A549 (cell line): ENCODE measurements at regions not wholly inside any gene's neighbourhood (a gene's known extent, or its start where the extent isn't known, plus 50 kb on each side); places are given as distances from the start of the nearest gene placed in this dataset.

Experiments
- ATAC-seq, 2 experiments: fragments of 200-7000 bp in 1 of 2; fragments of >200 bp in 1 of 2; cut with Nextera tagmentation in 1 of 2; cut with Tn5 transposase in 1 of 2; 3 replicates each; pipeline versions ENCODE4 v1.8.0 to v1.9.1; 2018 to 2020; ENCODE audit warnings: mild to moderate bottlenecking in 1 of 2, moderate library complexity in 1 of 2
- CTCF ChIA-PET: fragments of 300-600 bp; sonication (Branson Sonifier 250); formaldehyde crosslinking; extraction: SDS; loops from one replicate; lab custom pipeline; 2021; ENCODE audit warnings: antibody characterized with exemption, inconsistent platforms; lab: Yijun Ruan, JAX
- POLR2A ChIA-PET: fragments of 350-600 bp; formaldehyde crosslinking; extraction: SDS; loops from one replicate; lab custom pipeline; 2021; ENCODE audit warnings: antibody characterized with exemption, inconsistent platforms; lab: Yijun Ruan, JAX
- DNase-seq, 2 experiments: peaks; one replicate each; pipeline versions ENCODE4 v3.0.0 to v3.0.0-alpha.2; 2011 to 2016; ENCODE audit warnings: low read depth in 1 of 2, low spot score in 1 of 2
- FAIRE-seq: peaks from 2 replicates; lab custom pipeline; 2011; peaks lifted over from hg19 to GRCh38; lab: Jason Lieb, UNC
- H3K27ac ChIP-seq, 2 experiments: fragments of >200 bp; sonication (Bioruptor Twin); formaldehyde crosslinking; 3 replicates each; pipeline ENCODE4 v1.5.1; 2016 to 2017
- H3K4me1 ChIP-seq: fragments of >200 bp; sonication (Bioruptor Twin); formaldehyde crosslinking; 3 replicates; pipeline ENCODE4 v1.6.1; 2016
- H3K4me2 ChIP-seq: fragments of >200 bp; sonication (Bioruptor Twin); formaldehyde crosslinking; 3 replicates; pipeline ENCODE4 v1.6.1; 2016
- H3K4me3 ChIP-seq: fragments of >200 bp; sonication (Bioruptor Twin); formaldehyde crosslinking; 3 replicates; pipeline ENCODE4 v1.5.1; 2016
- H3K9me3 ChIP-seq: fragments of >200 bp; sonication (Bioruptor Twin); formaldehyde crosslinking; 3 replicates; pipeline ENCODE4 v1.6.1; 2016
- ATOH8 ChIP-seq: fragments of 250-450 bp; sonication (Bioruptor Pico); IDR thresholded peaks from 2 replicates; pipeline ENCODE4 v1.5.0; 2020; ENCODE audit warnings: low read depth, mild to moderate bottlenecking, moderate library complexity
- BCL3 ChIP-seq: fragments of >200 bp; sonication (Bioruptor Twin); formaldehyde crosslinking; IDR thresholded peaks from 3 replicates; pipeline ENCODE4 v1.6.1; 2016
- BHLHE40 ChIP-seq: IDR thresholded peaks from 2 replicates; pipeline ENCODE4 v1.6.1; 2012; ENCODE audit warnings: low read depth, low read length, inconsistent platforms
- CBX2 ChIP-seq: fragments of 200-600 bp; sonication (generic); IDR thresholded peaks from 2 replicates; pipeline ENCODE4 v1.6.1; 2016; ENCODE audit warnings: low read depth, mild to moderate bottlenecking, borderline replicate concordance
- E2F6 ChIP-seq: IDR thresholded peaks from 2 replicates; pipeline ENCODE4 v1.6.1; 2012; ENCODE audit warnings: low read depth, borderline replicate concordance
- EHMT2 ChIP-seq: fragments of 200-600 bp; sonication (generic); IDR thresholded peaks from 2 replicates; pipeline ENCODE4 v1.6.1; 2016; ENCODE audit warnings: antibody characterized with exemption, low read depth, mild to moderate bottlenecking, moderate library complexity
- EP300 ChIP-seq, 2 experiments: fragments of >200 bp; sonication (Bioruptor Twin); formaldehyde crosslinking; IDR thresholded peaks; 2 replicates in 1 of 2; 3 replicates in 1 of 2; pipeline ENCODE4 v1.6.1; 2016 to 2017
- HDAC2 ChIP-seq: fragments of 200-600 bp; sonication (generic); IDR thresholded peaks from 2 replicates; pipeline ENCODE4 v1.6.1; 2016
- HOXB5 ChIP-seq: fragments of 250-450 bp; sonication (Bioruptor Pico); IDR thresholded peaks from 2 replicates; pipeline ENCODE4 v1.5.0; 2020; ENCODE audit warnings: mild to moderate bottlenecking, moderate library complexity
- JUNB ChIP-seq: fragments of >200 bp; sonication (Bioruptor Twin); formaldehyde crosslinking; IDR thresholded peaks from 2 replicates; pipeline ENCODE4 v1.6.1; 2016
- KDM1A ChIP-seq: fragments of 200-600 bp; sonication (generic); IDR thresholded peaks from 2 replicates; pipeline ENCODE4 v1.6.1; 2016; ENCODE audit warnings: low read depth, mild to moderate bottlenecking
- KDM5A ChIP-seq: fragments of 200-600 bp; sonication (generic); IDR thresholded peaks from 2 replicates; pipeline ENCODE4 v1.6.1; 2016; ENCODE audit warnings: antibody characterized with exemption, mild to moderate bottlenecking
- MAFK ChIP-seq: fragments of 450-650 bp; IDR thresholded peaks from 2 replicates; pipeline ENCODE4 v1.6.1; 2014; ENCODE audit not compliant: partially characterized antibody
- MAZ ChIP-seq: fragments of 150-350 bp; IDR thresholded peaks from 2 replicates; pipeline ENCODE4 v1.6.1; 2014; ENCODE audit warnings: antibody characterized with exemption, low read depth, low read length, borderline replicate concordance
- NFE2L2 ChIP-seq: fragments of 150-350 bp; conservative IDR thresholded peaks from 2 replicates; pipeline ENCODE4 v1.6.1; 2014; ENCODE audit warnings: low read length
- NPAS2 ChIP-seq: fragments of 250-450 bp; sonication (Bioruptor Pico); IDR thresholded peaks from 2 replicates; pipeline ENCODE4 v1.8.0; 2022; ENCODE audit warnings: mild to moderate bottlenecking, moderate library complexity, borderline replicate concordance
- NR3C1 ChIP-seq: fragments of >200 bp; sonication (Bioruptor Twin); formaldehyde crosslinking; IDR thresholded peaks from 3 replicates; pipeline ENCODE4 v1.6.1; 2017
- RFX5 ChIP-seq: fragments of 450-650 bp; IDR thresholded peaks from 2 replicates; pipeline ENCODE4 v1.7.1; 2014; ENCODE audit warnings: antibody characterized with exemption, mild to moderate bottlenecking, moderate library complexity
- RNF2 ChIP-seq: fragments of 200-600 bp; sonication (generic); IDR thresholded peaks from 2 replicates; pipeline ENCODE4 v1.6.1; 2016; ENCODE audit warnings: low read depth, mild to moderate bottlenecking, antibody characterized with exemption, moderate library complexity, borderline replicate concordance
- SMC3 ChIP-seq: fragments of >200 bp; sonication (Bioruptor Twin); formaldehyde crosslinking; IDR thresholded peaks from 3 replicates; pipeline ENCODE4 v1.6.1; 2018; ENCODE audit warnings: inconsistent platforms
- TP53 ChIP-seq: fragments of 250-450 bp; sonication (Bioruptor Pico); IDR thresholded peaks from 2 replicates; pipeline ENCODE4 v1.5.0; 2021; ENCODE audit warnings: mild to moderate bottlenecking, moderate library complexity
- ZC3H11A ChIP-seq: fragments of 450-650 bp; IDR thresholded peaks from 2 replicates; pipeline ENCODE4 v1.6.1; 2014; ENCODE audit warnings: antibody characterized with exemption, mild to moderate bottlenecking
- ZNF302 ChIP-seq: fragments of 250-450 bp; sonication (Bioruptor Pico); IDR thresholded peaks from 2 replicates; pipeline ENCODE4 v1.9.0; 2021; ENCODE audit warnings: inconsistent platforms, mild to moderate bottlenecking, moderate library complexity
- ZSCAN20 ChIP-seq: fragments of 250-450 bp; sonication (Bioruptor Pico); IDR thresholded peaks from 2 replicates; pipeline ENCODE4 v1.8.0; 2022; ENCODE audit warnings: mild to moderate bottlenecking, moderate library complexity
- WGBS: methylation state at CpG from one replicate; pipeline ENCODE4 v1.1.6; 2017; ENCODE audit errors: missing lambda C conversion rate; 5-methylcytosine and 5-hydroxymethylcytosine counted together
- TF ChIP-seq, protein P1 (sequence below): fragments of >200 bp; sonication (Bioruptor Twin); formaldehyde crosslinking; IDR thresholded peaks from 2 replicates; pipeline ENCODE4 v1.6.1; 2016
- TF ChIP-seq, protein P2 (sequence below): IDR thresholded peaks from 2 replicates; pipeline ENCODE4 v1.6.1; 2012

DNA sequence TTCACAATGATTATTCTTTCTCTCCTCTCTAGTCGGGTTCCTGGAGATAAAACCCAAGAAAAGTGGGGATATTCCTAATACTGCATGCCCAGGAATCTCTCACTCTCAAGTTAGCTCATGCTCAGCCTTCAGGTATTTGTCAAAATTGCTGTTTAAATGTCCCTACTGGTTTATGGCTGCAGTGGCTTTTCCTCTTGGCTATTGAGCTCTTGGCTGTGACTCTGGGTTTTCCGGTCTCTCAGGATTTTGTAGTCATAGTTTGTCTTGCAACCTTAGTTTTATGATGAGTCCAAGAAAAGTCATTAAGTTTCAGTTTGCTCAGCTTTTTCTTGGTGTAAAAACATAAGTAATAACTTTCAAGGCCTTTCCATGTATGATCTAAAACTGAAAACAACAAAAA lies 820.7 kb upstream of the HS6ST1 start (continued):
- no peak for TF ChIP-seq BCL3

DNA sequence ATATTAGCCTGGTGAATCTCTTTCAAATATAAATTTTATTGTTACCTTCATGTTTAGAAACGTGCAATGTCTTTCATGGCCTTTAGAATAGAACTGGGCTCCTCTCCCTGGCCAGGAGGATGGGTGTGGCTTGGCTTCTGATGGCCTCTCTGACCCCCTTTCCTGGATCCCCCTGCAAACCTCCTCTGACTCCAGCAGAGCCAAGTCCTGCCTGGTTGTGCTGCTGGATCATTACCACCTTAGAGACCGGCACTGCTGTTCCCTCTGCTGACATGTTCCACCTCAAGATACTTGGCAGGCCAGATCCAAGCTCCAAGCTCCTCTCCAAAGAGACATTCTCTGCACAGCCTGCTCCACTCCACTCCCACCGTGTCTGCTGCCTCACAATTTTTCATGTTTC lies 823.8 kb upstream of the HS6ST1 start:
- DNase-seq (no peak), ATAC-seq (no peak)
- no peak for TF ChIP-seq E2F6
- no peak for TF ChIP-seq ATOH8 (CRISPR knock-in tag)
- TF ChIP-seq KDM5A = no peak
- TF ChIP-seq ZNF302 (CRISPR knock-in tag) = no peak
- TF ChIP-seq HOXB5 = no peak
- no peak for TF ChIP-seq ZC3H11A
- no peak for TF ChIP-seq KDM1A
- no peak for TF ChIP-seq CBX2
- no peak for TF ChIP-seq TP53 (CRISPR knock-in tag)
- TF ChIP-seq MAFK = no peak
- no peak for TF ChIP-seq SMC3
- no peak for TF ChIP-seq HDAC2
- TF ChIP-seq, all 56 proteins: peak for 0
- CTCF ChIA-PET = no interaction called here
- H3K9me3 ChIP-seq = no peaks in the 10 kb centered on the region
- POLR2A ChIA-PET = no interaction called here
- no peak overlapping the region for H3K27ac ChIP-seq
- WGBS = 1% methylated on average over 3 of the region's 3 CpGs
- no peaks in the 10 kb centered on the region for H3K4me1 ChIP-seq
- no peak overlapping the region for H3K4me2 ChIP-seq
- H3K4me3 ChIP-seq = no peak overlapping the region
- FAIRE-seq = no peak

GRCh38 chr2:129144082-129144791 lies 825.6 kb upstream of the HS6ST1 start:
- no peaks in the 10 kb centered on the region for H3K4me1 ChIP-seq
- 46% methylated on average over 15 of the region's 42 CpGs for WGBS
- H3K4me3 ChIP-seq = no peak overlapping the region
- CTCF ChIA-PET = no interaction called here
- no peak overlapping the region for H3K27ac ChIP-seq
- FAIRE-seq = no peak
- no peak overlapping the region for H3K4me2 ChIP-seq
- ATAC-seq = no peak
- POLR2A ChIA-PET = no interaction called here
- TF ChIP-seq NR3C1 = no peak
- DNase-seq = no peak
- no peaks in the 10 kb centered on the region for H3K9me3 ChIP-seq

DNA sequence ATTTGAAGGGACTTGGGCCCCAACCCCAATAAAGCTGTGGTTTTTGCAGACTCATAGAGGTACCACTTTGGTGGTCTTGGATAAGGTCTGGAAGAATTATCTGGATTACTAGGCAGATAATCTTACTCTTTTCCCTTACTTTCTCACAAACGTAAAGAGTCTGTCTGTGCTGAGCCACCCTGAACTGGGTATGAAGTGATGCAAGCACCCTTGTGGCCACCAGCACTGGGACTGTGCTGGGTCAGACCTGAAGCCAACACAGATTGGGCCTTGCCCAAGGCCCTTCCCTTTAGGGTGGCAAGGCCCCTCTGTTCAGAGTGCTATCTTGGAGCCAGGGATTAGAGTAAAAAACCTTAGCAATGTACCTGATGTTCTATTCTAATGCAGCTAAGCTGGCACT lies 827.0 kb upstream of the RAB6C start:
- Histone ChIP-seq H3K4me3 (no peak overlapping the region), H3K9me3 (no peaks in the 10 kb centered on the region)
- 25% methylated on average over 1 of the region's 1 CpG for WGBS
- no peak for ATAC-seq
- no peak for DNase-seq
- POLR2A ChIA-PET = no interaction called here
- no peak for TF ChIP-seq RNF2
- TF ChIP-seq ZNF302 (CRISPR knock-in tag) = no peak
- no peak for TF ChIP-seq BCL3
- no peak for TF ChIP-seq HDAC2
- TF ChIP-seq NPAS2 = no peak
- no peak for TF ChIP-seq BHLHE40
- no peak for TF ChIP-seq NFE2L2
- TF ChIP-seq, protein P1, sequence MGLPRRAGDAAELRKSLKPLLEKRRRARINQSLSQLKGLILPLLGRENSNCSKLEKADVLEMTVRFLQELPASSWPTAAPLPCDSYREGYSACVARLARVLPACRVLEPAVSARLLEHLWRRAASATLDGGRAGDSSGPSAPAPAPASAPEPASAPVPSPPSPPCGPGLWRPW = no peak
- no peak for TF ChIP-seq EP300 (IDR thresholded peaks at IDR 0.05)
- no peak for TF ChIP-seq JUNB
- TF ChIP-seq KDM1A = no peak
- no peak for TF ChIP-seq MAZ
- no peak for TF ChIP-seq E2F6
- TF ChIP-seq CBX2 = no peak
- TF ChIP-seq, protein P2, sequence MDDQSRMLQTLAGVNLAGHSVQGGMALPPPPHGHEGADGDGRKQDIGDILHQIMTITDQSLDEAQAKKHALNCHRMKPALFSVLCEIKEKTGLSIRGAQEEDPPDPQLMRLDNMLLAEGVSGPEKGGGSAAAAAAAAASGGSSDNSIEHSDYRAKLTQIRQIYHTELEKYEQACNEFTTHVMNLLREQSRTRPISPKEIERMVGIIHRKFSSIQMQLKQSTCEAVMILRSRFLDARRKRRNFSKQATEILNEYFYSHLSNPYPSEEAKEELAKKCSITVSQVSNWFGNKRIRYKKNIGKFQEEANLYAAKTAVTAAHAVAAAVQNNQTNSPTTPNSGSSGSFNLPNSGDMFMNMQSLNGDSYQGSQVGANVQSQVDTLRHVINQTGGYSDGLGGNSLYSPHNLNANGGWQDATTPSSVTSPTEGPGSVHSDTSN = no peak
- TF ChIP-seq ZC3H11A = no peak
- TF ChIP-seq EHMT2 = no peak
- no peak for TF ChIP-seq SMC3
- TF ChIP-seq ZSCAN20 (CRISPR knock-in tag) = no peak
- no peak for TF ChIP-seq RFX5
- TF ChIP-seq, all 56 proteins: peak for 0
- Histone ChIP-seq H3K4me1 (no peaks in the 10 kb centered on the region), H3K4me2 (no peak overlapping the region), H3K27ac (no peak overlapping the region)
- no peak for FAIRE-seq
- CTCF ChIA-PET = no interaction called here
